Progenitor cell of endocrine pancreas (in vitro differentiated cells): ENCODE measurements at regions not wholly inside any gene's neighbourhood (a gene's known extent, or its start where the extent isn't known, plus 50 kb on each side); places are given as distances from the start of the nearest gene placed in this dataset.

Source experiments
- DNase-seq: peaks from one replicate; pipeline ENCODE4 v3.0.0; 2021; ENCODE audit warnings: low spot score; ENCODE audit not compliant: unreplicated experiment
- H3K27ac Mint-ChIP-seq: 2 replicates; pipeline ENCODE4 v1.8.0; 2021; ENCODE audit warnings: mild to moderate bottlenecking, moderate library complexity, mixed read lengths
- H3K27me3 Mint-ChIP-seq: 2 replicates; pipeline ENCODE4 v1.8.0; 2021; ENCODE audit warnings: mixed read lengths
- H3K36me3 Mint-ChIP-seq: 2 replicates; pipeline ENCODE4 v1.8.0; 2022; ENCODE audit warnings: mixed read lengths; ENCODE audit not compliant: insufficient read depth
- H3K4me1 Mint-ChIP-seq: 2 replicates; pipeline ENCODE4 v1.8.0; 2021; ENCODE audit warnings: low read depth, mixed read lengths
- H3K4me3 Mint-ChIP-seq: 2 replicates; pipeline ENCODE4 v1.8.0; 2021; ENCODE audit warnings: low read depth, mild to moderate bottlenecking, moderate library complexity, mixed read lengths
- H3K9me3 Mint-ChIP-seq: 2 replicates; pipeline ENCODE4 v1.8.0; 2021; ENCODE audit warnings: low read depth, mixed read lengths
- CTCF ChIP-seq: fragments of 200-600 bp; sonication (generic); IDR thresholded peaks from one replicate; pipeline ENCODE4 v1.5.0; 2021; ENCODE audit warnings: antibody characterized with exemption, mild to moderate bottlenecking; ENCODE audit not compliant: unreplicated experiment

GRCh38 chr6:91672201-91672600, 1085.3 kb upstream of the MAP3K7 start:
- no peaks in the 10 kb centered on the region for H3K36me3 Mint-ChIP-seq
- DNase-seq, result no peak
- no peaks in the 10 kb centered on the region for H3K27me3 Mint-ChIP-seq
- H3K9me3 Mint-ChIP-seq, result no peaks in the 10 kb centered on the region
- no peak overlapping the region for H3K27ac Mint-ChIP-seq
- TF ChIP-seq CTCF, result no peak
- peaks cover 1% of the 10 kb centered on the region for H3K4me1 Mint-ChIP-seq
- no peak overlapping the region for H3K4me3 Mint-ChIP-seq

DNA sequence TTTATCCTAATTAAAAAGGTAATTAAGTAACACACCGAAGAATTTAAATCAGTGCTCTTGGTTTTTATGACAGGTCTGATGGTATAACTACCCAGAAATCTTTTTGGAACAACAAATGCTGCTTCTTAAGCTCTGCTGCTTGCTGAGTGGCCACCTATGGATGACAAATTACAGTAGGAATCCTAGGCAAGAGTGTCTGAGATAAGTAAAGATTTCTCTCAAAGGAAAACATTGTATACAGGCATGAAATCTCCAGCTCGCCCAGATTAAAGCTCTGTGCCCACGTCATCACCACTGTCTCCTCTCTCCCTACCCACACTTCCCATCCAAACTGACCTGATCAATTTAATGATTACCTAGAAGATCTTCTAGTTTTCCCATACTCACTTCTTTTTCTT, 1083.0 kb upstream of the MAP3K7 start:
- H3K4me3 Mint-ChIP-seq, result no peak overlapping the region
- H3K27ac Mint-ChIP-seq, result no peak overlapping the region
- H3K4me1 Mint-ChIP-seq, result no peaks in the 10 kb centered on the region
- H3K27me3 Mint-ChIP-seq, result no peaks in the 10 kb centered on the region
- H3K36me3 Mint-ChIP-seq, result no peaks in the 10 kb centered on the region
- no peak for DNase-seq
- no peak for TF ChIP-seq CTCF
- no peaks in the 10 kb centered on the region for H3K9me3 Mint-ChIP-seq

DNA sequence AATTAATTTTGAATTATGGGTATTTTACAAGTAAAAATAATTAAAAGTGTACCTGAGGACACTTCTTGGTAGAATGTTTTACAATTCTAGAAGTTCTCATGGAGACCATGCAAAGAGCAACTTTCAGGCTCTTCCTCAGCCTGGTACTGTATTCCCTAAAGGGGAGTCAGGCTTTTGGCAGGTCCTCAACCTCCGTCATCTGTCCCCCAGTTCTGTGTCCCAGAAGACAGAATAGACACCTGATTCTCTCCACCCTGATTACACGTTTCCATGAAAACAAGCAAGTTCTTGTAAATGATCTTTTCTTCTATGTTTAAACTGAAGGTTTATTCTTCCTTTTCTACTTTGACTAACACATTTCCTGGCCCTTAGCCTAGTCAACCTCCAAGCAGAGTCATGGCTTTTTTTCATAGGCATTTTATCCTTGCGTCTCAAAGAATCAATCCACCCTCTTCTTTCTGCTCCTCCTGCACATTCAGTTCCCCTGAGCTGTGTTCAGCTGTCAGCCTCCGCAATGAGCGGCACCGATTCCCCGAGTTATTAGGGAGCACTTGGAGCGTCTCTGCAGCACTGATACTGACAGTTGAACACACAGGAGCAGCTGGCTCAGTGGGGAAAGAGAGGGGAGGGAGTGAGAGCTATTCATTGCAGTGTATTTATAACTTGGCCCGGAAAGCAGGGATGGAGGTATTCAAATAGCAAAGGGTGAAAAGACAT, 1082.4 kb upstream of the MAP3K7 start:
- H3K4me1 Mint-ChIP-seq, result no peaks in the 10 kb centered on the region
- no peak for DNase-seq
- no peak overlapping the region for H3K4me3 Mint-ChIP-seq
- H3K27me3 Mint-ChIP-seq, result no peaks in the 10 kb centered on the region
- no peaks in the 10 kb centered on the region for H3K36me3 Mint-ChIP-seq
- no peak overlapping the region for H3K27ac Mint-ChIP-seq
- H3K9me3 Mint-ChIP-seq, result no peaks in the 10 kb centered on the region
- TF ChIP-seq CTCF, result no peak

DNA sequence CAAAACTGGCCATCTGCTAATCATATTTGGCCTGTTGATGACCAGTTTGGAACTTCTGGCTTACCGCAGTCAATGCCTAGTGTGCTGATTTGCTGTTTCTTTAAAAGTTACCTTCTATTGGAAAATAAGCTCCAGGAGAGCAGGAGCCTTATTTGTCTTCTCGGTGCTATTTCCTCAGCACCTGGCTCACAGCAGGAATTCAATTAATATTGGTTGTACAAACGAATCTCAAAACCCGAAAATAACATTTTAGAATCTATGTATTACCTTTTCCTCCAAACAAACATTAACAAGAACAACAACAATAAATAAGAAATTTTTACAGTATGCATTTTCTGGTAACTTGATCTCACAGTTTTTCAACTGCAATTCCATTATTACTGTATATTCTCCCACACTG, 1080.7 kb upstream of the MAP3K7 start:
- Mint-ChIP-seq H3K27ac (no peak overlapping the region), H3K36me3 (no peaks in the 10 kb centered on the region), H3K4me3 (no peak overlapping the region), H3K9me3 (peaks cover 3% of the 10 kb centered on the region), H3K4me1 (no peaks in the 10 kb centered on the region), H3K27me3 (no peaks in the 10 kb centered on the region)
- DNase-seq, result no peak
- TF ChIP-seq CTCF, result no peak

GRCh38 chr6:91664327-91664959, 1077.6 kb upstream of the MAP3K7 start:
- no peak for TF ChIP-seq CTCF
- Mint-ChIP-seq H3K4me3 (no peak overlapping the region), H3K9me3 (peaks cover 3% of the 10 kb centered on the region), H3K27me3 (no peaks in the 10 kb centered on the region), H3K36me3 (no peaks in the 10 kb centered on the region), H3K27ac (no peak overlapping the region), H3K4me1 (no peaks in the 10 kb centered on the region)
- DNase-seq, result no peak
